Loucy (cell line): ENCODE measurements at regions not wholly inside any gene's neighbourhood (a gene's known extent, or its start where the extent isn't known, plus 50 kb on each side); places are given as distances from the start of the nearest gene placed in this dataset.

Experiments used
- CTCF ChIP-seq: fragments of 200-600 bp; sonication (generic); conservative IDR thresholded peaks from 2 replicates; pipeline ENCODE4 v1.5.1; 2014; ENCODE audit warnings: mild to moderate bottlenecking, antibody characterized with exemption, low read length
- EZH2phosphoT487 ChIP-seq: fragments of 200-600 bp; IDR thresholded peaks from 2 replicates; pipeline ENCODE4 v1.6.1; 2018; ENCODE audit warnings: antibody characterized with exemption, mild to moderate bottlenecking, moderate library complexity, borderline replicate concordance

- TF ChIP-seq CTCF (no peak), EZH2phosphoT487 (no peak)
Observed at GRCh38 chr13:48862572-48862971, 113.1 kb upstream of the FNDC3A start.
